Fibroblast of skin of back (primary cell): ENCODE measurements at regions not wholly inside any gene's neighbourhood (a gene's known extent, or its start where the extent isn't known, plus 50 kb on each side); places are given as distances from the start of the nearest gene placed in this dataset.

ENCODE experiments used
- DNase-seq: peaks from one replicate; pipeline ENCODE4 v3.0.0-alpha.2; 2013

GRCh38 chr6:126091466-126091865 is 105.1 kb downstream of the TRMT11 start:
- peak; percentile 9 for DNase-seq

DNA sequence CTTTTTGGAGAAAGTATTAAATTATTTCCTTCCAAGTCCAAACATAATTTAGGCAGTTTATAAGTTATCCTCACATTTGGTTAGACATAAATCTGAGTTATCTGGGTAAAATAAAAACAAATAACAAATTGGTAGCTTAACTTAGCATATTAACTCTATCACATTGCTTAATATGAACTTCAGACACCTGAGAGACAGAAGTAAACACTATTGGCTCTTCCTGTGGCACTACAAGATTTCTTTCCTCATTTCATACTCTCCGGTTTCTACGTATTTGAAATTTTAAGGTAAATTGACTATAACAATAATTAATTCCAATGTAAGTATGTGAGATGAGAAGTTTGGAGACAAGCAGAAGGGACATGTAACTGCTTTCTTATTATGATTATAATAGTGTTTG is 106.8 kb downstream of the TRMT11 start:
- no peak for DNase-seq

DNA sequence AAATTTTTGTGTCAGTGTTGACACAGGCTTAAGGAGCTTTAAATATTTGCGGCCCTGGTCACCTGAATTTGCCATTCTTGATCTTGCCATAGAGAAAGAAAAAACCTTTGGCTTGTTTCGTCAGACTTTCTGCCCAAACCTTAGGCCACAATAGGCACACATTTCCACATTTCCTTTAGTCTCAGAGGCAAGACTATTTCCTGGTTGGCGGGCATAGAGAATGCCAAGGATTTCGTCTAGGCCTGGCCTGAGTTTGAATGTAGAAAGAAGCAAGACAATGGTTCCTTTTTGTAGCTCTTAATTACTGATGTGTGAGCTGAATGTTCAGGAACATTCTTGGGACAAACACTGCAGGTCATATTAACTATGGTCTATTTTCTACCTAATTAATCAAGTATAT is 108.1 kb downstream of the TRMT11 start:
- DNase-seq, result no peak

DNA sequence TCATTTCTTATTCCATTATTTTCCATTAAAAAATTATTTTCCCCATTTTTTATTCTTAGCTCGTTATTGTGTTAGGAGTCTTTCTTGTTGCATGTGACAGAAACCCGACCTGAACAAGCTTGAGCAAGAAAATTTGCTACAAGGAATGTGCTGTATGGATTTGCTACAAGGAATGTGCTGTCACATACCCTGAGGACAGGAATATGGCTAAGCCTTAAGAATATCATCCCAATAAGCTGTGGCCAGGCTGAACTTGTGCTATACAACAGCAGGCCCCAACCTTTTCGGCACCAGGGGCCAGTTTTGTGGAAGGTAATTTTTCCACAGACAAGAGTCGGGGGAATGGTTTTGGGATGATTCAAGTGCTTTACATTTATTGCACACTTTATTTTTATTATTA is 114.0 kb downstream of the TRMT11 start:
- DNase-seq, result no peak

- no peak for DNase-seq
Observed at GRCh38 chr6:126102358-126102757, 116.0 kb downstream of the TRMT11 start.

DNA sequence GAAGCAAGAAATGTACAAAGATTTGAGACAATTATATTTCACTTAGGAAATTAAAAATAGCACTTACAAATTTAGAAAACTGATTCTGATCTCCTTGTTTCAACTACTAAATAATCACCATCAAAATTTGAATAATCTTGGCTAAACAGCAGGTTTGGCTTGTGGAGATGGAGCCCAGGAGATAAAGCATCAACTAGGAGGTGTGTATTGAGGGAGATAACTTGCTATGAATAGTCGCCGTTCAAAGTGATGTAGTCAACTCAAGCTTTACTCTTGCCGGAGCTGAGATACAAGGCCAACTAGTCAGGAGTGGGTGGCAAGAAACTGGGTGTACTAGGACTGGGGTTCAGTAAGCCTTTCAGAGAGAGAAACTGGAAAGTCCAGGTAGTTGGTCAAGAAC is 117.7 kb downstream of the TRMT11 start:
- no peak for DNase-seq

- DNase-seq, result no peak
Observed at GRCh38 chr6:126107475-126108166, 121.3 kb downstream of the TRMT11 start.

- DNase-seq, result peak; percentile 21
Observed at GRCh38 chr6:126110512-126111270, 124.4 kb downstream of the TRMT11 start.

DNA sequence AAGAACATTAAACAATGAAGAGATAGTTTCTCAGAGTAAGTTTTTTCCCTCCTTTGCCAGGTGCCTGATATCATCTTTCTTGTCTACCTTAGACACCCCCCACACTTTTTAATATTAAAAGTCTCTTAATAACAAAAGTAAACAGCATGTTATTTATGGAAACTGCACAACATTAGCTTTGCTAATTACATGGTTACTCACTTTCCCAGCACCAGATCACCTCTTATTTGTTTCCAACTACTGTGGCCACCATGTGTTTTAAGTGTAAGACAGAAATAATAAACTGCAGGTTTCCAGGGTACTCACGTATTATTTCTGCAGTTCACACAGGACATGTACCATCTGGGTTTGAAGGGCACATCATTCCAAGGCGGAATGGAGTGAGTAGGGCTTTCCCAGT is 125.0 kb downstream of the TRMT11 start:
- DNase-seq, result no peak

DNA sequence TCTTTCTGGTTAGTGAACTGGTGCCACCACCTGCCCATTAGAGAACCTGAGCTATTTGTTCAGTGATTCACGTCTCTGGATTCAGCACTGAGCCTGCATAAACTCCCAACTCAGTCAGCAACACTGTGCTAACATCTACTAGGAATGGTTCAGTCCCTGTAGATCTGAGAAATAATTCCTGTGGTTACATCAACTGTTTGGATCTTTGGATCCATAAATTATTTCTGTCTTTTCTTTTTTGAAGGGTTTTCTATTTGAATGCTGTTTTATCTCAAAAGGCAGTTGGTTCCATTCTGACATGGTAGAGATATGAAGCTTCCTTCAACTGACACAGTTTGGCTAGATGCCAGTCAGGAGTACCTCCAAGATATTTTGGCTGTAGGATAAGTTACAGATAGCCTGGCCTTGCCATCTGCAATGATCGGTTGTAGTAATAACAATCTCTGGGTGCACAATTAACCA is 125.9 kb downstream of the TRMT11 start:
- peak; percentile 31 for DNase-seq

- DNase-seq, result no peak
Observed at GRCh38 chr6:126113261-126113660, 126.9 kb downstream of the TRMT11 start.

DNA sequence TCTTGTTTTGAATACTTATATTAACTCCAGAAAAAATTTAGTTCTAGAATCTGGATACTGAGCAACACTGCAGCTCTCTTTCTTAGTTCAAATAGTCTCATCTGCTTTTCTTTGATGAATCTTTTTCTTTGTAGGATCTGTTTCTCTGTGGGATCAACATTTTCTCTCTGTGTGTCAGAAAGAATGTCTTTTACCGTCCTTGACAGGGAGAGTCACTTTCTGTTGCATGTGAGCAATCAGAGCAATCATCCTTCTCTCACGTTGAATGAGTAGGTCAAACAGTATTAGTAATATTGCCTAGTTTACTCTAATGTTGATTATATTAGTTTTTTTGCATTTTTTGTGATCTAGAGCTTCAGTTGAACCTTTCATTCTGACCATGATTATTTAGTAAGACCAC is 130.9 kb downstream of the TRMT11 start:
- DNase-seq, result peak; percentile 53

DNA sequence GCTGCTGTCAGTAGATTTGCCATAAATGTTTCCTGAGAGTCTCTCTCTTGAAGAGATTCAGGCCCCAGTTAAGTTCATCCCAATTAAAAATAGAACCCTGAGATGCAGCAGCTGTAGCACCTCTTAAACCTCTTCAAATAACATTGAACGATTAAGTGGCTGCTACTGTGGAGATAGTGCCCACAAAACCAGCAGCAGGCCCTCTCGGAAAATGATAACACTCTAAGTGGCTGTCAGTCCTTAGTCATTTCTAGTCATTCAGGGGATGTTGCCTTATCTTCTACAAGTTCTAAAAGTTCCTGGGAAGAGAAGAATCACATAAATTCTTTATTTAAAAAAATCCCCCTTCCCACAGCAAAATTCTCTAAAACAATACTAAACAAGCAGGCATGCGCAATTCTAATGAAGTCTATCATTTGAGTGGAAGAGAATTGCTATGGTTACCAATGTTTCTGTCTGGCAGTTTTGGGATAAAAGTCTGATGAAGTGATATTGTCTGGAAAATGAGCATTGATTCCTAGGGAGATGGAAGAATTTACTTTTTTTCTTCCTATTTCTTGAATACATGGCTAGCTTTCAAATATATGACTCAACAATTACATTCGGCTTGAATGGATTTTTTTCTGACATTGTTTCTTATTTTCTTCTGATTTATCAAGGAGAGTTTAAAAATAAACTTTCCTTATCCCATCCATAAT is 131.9 kb downstream of the TRMT11 start:
- DNase-seq, result peak; percentile 6

GRCh38 chr6:126118936-126119335 is 132.6 kb downstream of the TRMT11 start:
- DNase-seq, result peak; percentile 64

- DNase-seq, result no peak
Observed at GRCh38 chr6:126123226-126123625, 136.9 kb downstream of the TRMT11 start.

DNA sequence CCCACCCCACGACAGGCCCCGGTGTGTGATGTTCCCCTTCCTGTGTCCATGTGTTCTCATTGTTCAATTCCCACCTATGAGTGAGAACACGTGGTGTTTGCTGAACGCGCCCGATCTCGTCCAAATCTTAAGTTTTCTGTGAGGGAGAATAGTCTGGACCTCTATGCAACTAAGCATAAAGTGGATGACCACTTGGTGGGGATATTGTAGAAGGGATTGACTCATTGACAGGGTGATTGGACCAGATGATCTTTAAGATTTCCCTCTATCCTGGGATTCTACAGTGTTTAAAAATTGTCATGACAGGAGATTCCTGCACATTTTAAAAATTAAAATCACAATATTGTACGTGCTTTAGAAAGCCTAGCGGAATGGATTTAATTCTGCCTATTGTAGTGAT is 141.3 kb downstream of the TRMT11 start:
- DNase-seq, result peak; percentile 10

GRCh38 chr6:126131246-126131645 is 144.9 kb downstream of the TRMT11 start:
- no peak for DNase-seq

GRCh38 chr6:126133984-126134383 is 147.6 kb downstream of the TRMT11 start:
- DNase-seq, result no peak

GRCh38 chr6:126134491-126134890 is 148.2 kb downstream of the TRMT11 start:
- DNase-seq, result no peak

- DNase-seq, result no peak
Observed at GRCh38 chr6:126140015-126140414, 153.7 kb downstream of the TRMT11 start.

DNA sequence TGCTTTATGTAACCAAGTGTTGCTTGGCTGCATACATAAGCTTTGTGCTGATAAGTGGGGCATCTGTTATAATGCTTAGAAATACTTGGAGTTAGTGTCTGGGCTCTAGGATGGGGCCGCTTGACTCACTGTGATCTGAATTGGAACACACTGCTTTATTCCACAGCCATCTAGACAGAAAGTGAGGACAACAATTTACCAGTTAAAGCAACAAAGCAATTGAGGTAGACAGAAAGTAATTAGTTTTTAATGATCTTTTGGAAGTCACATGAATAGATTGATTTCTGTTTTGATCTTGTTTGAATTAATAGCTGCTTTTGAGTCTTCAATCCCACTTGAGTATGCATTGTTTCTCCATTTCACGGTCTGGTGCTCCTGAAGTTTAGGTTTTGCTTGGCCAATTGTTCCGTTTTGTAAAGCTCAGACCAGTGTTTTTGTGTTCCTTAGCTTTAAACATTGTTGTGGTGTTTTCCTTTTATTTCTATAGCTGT is 157.5 kb downstream of the TRMT11 start:
- DNase-seq, result no peak

DNA sequence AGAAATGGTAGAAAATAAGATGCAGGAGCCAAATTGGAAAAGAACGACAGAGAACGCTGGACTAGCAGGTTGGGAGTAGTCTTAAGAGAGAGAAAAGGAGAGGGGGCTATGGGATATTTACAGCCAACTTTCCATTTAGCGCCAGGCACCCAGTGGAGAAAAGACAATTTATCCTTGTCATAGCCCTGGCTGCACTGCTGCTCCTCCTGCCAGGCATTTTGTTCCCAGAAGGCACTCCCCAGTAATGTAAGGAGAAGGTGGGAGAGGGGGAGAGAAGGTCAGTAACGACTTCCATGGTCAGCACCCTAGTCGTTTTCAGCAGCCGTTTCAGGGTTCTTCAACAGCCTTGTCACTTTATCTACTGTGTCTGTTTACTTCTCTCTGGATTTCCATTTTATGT is 159.0 kb downstream of the TRMT11 start:
- DNase-seq, result no peak

- DNase-seq, result no peak
Observed at GRCh38 chr6:126147291-126147815, 161.0 kb downstream of the TRMT11 start.
